H9 (cell line): ENCODE measurements at regions not wholly inside any gene's neighbourhood (a gene's known extent, or its start where the extent isn't known, plus 50 kb on each side); places are given as distances from the start of the nearest gene placed in this dataset.
"Not testable (repeated sequence)": the region's sequence is repeated elsewhere in the genome, so short reads cannot be mapped to it uniquely, and the experiment has no call there.

ENCODE experiments used
- DNase-seq: peaks from one replicate; pipeline ENCODE4 v3.0.0-alpha.2; 2017
- H2AFZ ChIP-seq: one replicate; pipeline ENCODE4 v1.6.1; 2013; ENCODE audit warnings: mild to moderate bottlenecking, low read length, control low read depth, moderate library complexity
- H2AK5ac ChIP-seq: 2 replicates; pipeline ENCODE4 v1.6.1; 2013; ENCODE audit warnings: low read length, control low read depth, mixed read lengths; ENCODE audit not compliant: insufficient read length
- H2BK120ac ChIP-seq: one replicate; pipeline ENCODE4 v1.6.1; 2013; ENCODE audit warnings: low read depth, mild to moderate bottlenecking, low read length, control low read depth, inconsistent platforms; ENCODE audit not compliant: poor library complexity, severe bottlenecking
- H2BK12ac ChIP-seq: 2 replicates; pipeline ENCODE4 v1.6.1; 2013; ENCODE audit warnings: low read length, control low read depth, mixed read lengths, low read depth; ENCODE audit not compliant: insufficient read length
- H2BK15ac ChIP-seq: 2 replicates; pipeline ENCODE4 v1.6.1; 2013; ENCODE audit warnings: low read depth, low read length, control low read depth
- H2BK20ac ChIP-seq: one replicate; pipeline ENCODE4 v1.6.1; 2013; ENCODE audit warnings: low read depth, mild to moderate bottlenecking, low read length, control low read depth, inconsistent platforms; ENCODE audit not compliant: poor library complexity, severe bottlenecking
- H2BK5ac ChIP-seq: 2 replicates; pipeline ENCODE4 v1.6.1; 2013; ENCODE audit warnings: low read length, control low read depth, mixed read lengths; ENCODE audit not compliant: insufficient read length
- H3K14ac ChIP-seq: 2 replicates; pipeline ENCODE4 v1.6.1; 2013; ENCODE audit warnings: low read length, control low read depth; ENCODE audit not compliant: insufficient read depth
- H3K18ac ChIP-seq: 2 replicates; pipeline ENCODE4 v1.6.1; 2013; ENCODE audit warnings: low read depth, mild to moderate bottlenecking, mixed read lengths, low read length, control low read depth; ENCODE audit not compliant: insufficient read length
- H3K23ac ChIP-seq: 2 replicates; pipeline ENCODE4 v1.6.1; 2013; ENCODE audit warnings: low read length, control low read depth, mixed read lengths, low read depth; ENCODE audit not compliant: insufficient read length
- H3K23me2 ChIP-seq: 2 replicates; pipeline ENCODE4 v1.6.1; 2013; ENCODE audit warnings: low read depth, mild to moderate bottlenecking, mixed read lengths, low read length, control low read depth; ENCODE audit not compliant: insufficient read length, poor library complexity, severe bottlenecking
- H3K27ac ChIP-seq: 2 replicates; pipeline ENCODE4 v1.5.1; 2013; ENCODE audit warnings: low read length, control low read depth, mixed read lengths, low read depth; ENCODE audit not compliant: insufficient read length
- H3K27me3 ChIP-seq: 2 replicates; pipeline ENCODE4 v1.6.1; 2013; ENCODE audit warnings: low read length, control low read depth, inconsistent platforms; ENCODE audit not compliant: insufficient read depth
- H3K4ac ChIP-seq: 2 replicates; pipeline ENCODE4 v1.6.1; 2013; ENCODE audit warnings: low read depth, mild to moderate bottlenecking, control low read depth, inconsistent platforms, low read length, moderate library complexity
- H3K4me1 ChIP-seq: 2 replicates; pipeline ENCODE4 v1.6.1; 2013; ENCODE audit warnings: low read length, control low read depth, inconsistent platforms; ENCODE audit not compliant: insufficient read depth
- H3K4me2 ChIP-seq: 2 replicates; pipeline ENCODE4 v1.6.1; 2013; ENCODE audit warnings: low read length, control low read depth, mixed read lengths; ENCODE audit not compliant: insufficient read length, insufficient read depth
- H3K56ac ChIP-seq: 2 replicates; pipeline ENCODE4 v1.6.1; 2013; ENCODE audit warnings: low read depth, mild to moderate bottlenecking, mixed read lengths, low read length, control low read depth; ENCODE audit not compliant: insufficient read length
- H3K79me1 ChIP-seq: 2 replicates; pipeline ENCODE4 v1.6.1; 2013; ENCODE audit warnings: low read depth, mild to moderate bottlenecking, moderate library complexity, low read length, control low read depth, inconsistent platforms; ENCODE audit not compliant: insufficient read depth, poor library complexity, severe bottlenecking
- H3K79me2 ChIP-seq: 2 replicates; pipeline ENCODE4 v1.6.1; 2013; ENCODE audit warnings: low read length, control low read depth, inconsistent platforms; ENCODE audit not compliant: insufficient read depth
- H3K9ac ChIP-seq: 2 replicates; pipeline ENCODE4 v1.6.1; 2013; ENCODE audit warnings: low read length, control low read depth, mixed read lengths; ENCODE audit not compliant: insufficient read length; ENCODE audit errors: extremely low read depth
- H3K9me3 ChIP-seq: one replicate; pipeline ENCODE4 v1.6.1; 2013; ENCODE audit warnings: low read depth, low read length, inconsistent platforms; ENCODE audit not compliant: control insufficient read depth
- H3T11ph ChIP-seq: one replicate; pipeline ENCODE4 v1.6.1; 2013; ENCODE audit warnings: mild to moderate bottlenecking, low read length, control low read depth, inconsistent platforms
- H4K20me1 ChIP-seq: one replicate; pipeline ENCODE4 v1.6.1; 2013; ENCODE audit not compliant: control insufficient read depth, insufficient read length, insufficient read depth
- H4K5ac ChIP-seq: 2 replicates; pipeline ENCODE4 v1.6.1; 2013; ENCODE audit warnings: low read depth, mild to moderate bottlenecking, mixed read lengths, low read length, control low read depth; ENCODE audit not compliant: insufficient read length
- H4K8ac ChIP-seq: replicated peaks from 2 replicates; pipeline ENCODE4 v1.6.1; 2013; ENCODE audit warnings: low read length, control low read depth, mixed read lengths, low read depth; ENCODE audit not compliant: insufficient read length
- H4K91ac ChIP-seq: 2 replicates; pipeline ENCODE4 v1.6.1; 2013; ENCODE audit warnings: low read depth, mild to moderate bottlenecking, moderate library complexity, mixed read lengths, low read length, control low read depth; ENCODE audit not compliant: insufficient read length
- H3K27ac Mint-ChIP-seq, 3 experiments: 2 replicates in 2 of 3; 3 replicates in 1 of 3; pipeline ENCODE4 v1.8.0; 2020 to 2021; ENCODE audit warnings: mixed read lengths in 3 of 3, mild to moderate bottlenecking in 1 of 3, moderate library complexity in 1 of 3
- H3K27me3 Mint-ChIP-seq: 2 replicates; pipeline ENCODE4 v1.8.0; 2021; ENCODE audit warnings: low read depth, mild to moderate bottlenecking, moderate library complexity, mixed read lengths
- H3K36me3 Mint-ChIP-seq, 3 experiments: 2 replicates in 2 of 3; 3 replicates in 1 of 3; pipeline ENCODE4 v1.8.0; 2020 to 2021; ENCODE audit warnings: low read depth in 3 of 3, mixed read lengths in 3 of 3; ENCODE audit not compliant: insufficient read depth in 1 of 3
- H3K4me1 Mint-ChIP-seq, 2 experiments: 2 replicates each; pipeline ENCODE4 v1.8.0; 2020; ENCODE audit warnings: mixed read lengths in 2 of 2
- H3K4me3 Mint-ChIP-seq, 2 experiments: 2 replicates in 1 of 2; 3 replicates in 1 of 2; pipeline ENCODE4 v1.8.0; 2020 to 2021; ENCODE audit warnings: mild to moderate bottlenecking in 2 of 2, mixed read lengths in 2 of 2, moderate library complexity in 1 of 2
- H3K9me3 Mint-ChIP-seq, 2 experiments: 2 replicates in 1 of 2; 3 replicates in 1 of 2; pipeline ENCODE4 v1.8.0; 2020; ENCODE audit warnings: mild to moderate bottlenecking in 2 of 2, mixed read lengths in 2 of 2, moderate library complexity in 1 of 2
- WGBS: extraction: QIAGEN DNeasy Blood & Tissue Kit; methylation state at CpG from one replicate; pipeline ENCODE4 v1.1.7; 2013; ENCODE audit warnings: missing lambda C conversion rate, low lambda C conversion rate, mixed read lengths; ENCODE audit not compliant: insufficient read length; ENCODE audit errors: extremely low coverage; 5-methylcytosine and 5-hydroxymethylcytosine counted together

DNA sequence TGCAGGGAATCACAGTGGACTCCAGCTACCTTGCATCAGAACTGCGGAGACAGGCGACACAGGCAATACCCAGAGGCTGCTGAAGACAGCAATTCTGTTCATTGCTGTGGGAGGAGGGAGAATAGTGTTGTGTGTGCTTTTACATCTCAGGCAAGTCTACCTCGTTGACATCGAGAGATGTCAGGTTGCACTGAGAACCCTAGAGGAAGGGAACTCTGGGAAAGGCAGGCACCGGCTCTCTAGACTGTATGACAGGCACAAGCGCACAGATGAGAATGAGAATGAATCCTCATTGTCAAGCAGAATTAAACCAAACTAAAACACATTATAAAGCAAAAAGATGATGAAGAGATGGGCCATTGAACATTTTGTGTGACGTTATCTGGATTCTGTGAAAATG is 155.7 kb upstream of the FAM240B start:
- H3K18ac ChIP-seq, H3K27me3 Mint-ChIP-seq: not testable (repeated sequence)

DNA sequence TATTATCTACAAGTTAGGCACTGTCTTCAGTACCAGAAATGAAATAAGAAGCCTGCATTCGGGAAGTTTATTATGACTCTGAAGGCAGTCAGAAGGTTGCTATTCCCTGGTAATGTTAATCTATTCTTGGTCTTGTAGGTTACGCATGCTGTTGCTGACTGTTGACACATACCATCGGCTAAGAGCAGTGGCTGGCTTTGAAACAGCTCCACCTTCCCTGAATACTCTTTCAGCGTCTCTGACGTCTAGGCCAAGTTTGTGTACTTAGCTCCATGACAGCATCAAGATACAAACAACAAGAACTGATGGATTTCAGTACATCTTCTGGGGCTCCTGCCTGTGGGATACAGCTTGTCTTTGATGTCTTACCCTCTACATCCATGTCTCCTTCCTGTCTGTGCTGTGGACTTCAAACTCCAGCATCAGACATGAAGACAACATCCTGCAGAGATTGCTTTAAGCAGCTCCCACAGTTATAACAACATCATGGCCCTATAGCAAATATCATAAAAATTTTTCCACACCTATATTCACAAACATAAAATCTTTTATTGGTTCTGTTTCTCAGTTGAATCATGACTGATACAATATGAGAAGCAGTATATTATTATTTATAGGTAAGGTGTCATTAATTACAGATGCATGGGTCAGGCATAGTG is 151.5 kb upstream of the FAM240B start:
- not testable (repeated sequence) for H3K27me3 Mint-ChIP-seq, H3K27ac Mint-ChIP-seq
- no CpG with 5 or more reads among the region's 5 CpGs for WGBS

More for the DNA sequence above, 155.7 kb upstream of the FAM240B start:
- H3K79me1 ChIP-seq, H3K4me2 ChIP-seq, H2BK5ac ChIP-seq, H3T11ph ChIP-seq, H3K4ac ChIP-seq, H4K91ac ChIP-seq, H3K4me1 ChIP-seq, H3K4me3 Mint-ChIP-seq, H3K27me3 ChIP-seq, H3K36me3 Mint-ChIP-seq, H4K8ac ChIP-seq, H3K9me3 Mint-ChIP-seq, H3K23me2 ChIP-seq, H3K27ac Mint-ChIP-seq, H2BK120ac ChIP-seq, DNase-seq, H3K23ac ChIP-seq, H3K9ac ChIP-seq, H2AFZ ChIP-seq, H3K27ac ChIP-seq, H2BK20ac ChIP-seq, H3K4me1 Mint-ChIP-seq, H3K14ac ChIP-seq, H3K9me3 ChIP-seq, H4K20me1 ChIP-seq, H2BK15ac ChIP-seq, H2BK12ac ChIP-seq, H3K56ac ChIP-seq, H2AK5ac ChIP-seq, H4K5ac ChIP-seq, H3K79me2 ChIP-seq: not testable (repeated sequence)
- WGBS: no CpG with 5 or more reads among the region's 7 CpGs

More for the DNA sequence above, 151.5 kb upstream of the FAM240B start:
- H2BK120ac ChIP-seq, H3K4ac ChIP-seq, DNase-seq, H3K23ac ChIP-seq, H2BK15ac ChIP-seq, H3K79me1 ChIP-seq, H3K9ac ChIP-seq, H4K8ac ChIP-seq, H3K4me3 Mint-ChIP-seq, H3T11ph ChIP-seq, H3K4me1 ChIP-seq, H3K56ac ChIP-seq, H2AFZ ChIP-seq, H4K20me1 ChIP-seq, H3K27me3 ChIP-seq, H3K9me3 Mint-ChIP-seq, H4K5ac ChIP-seq, H4K91ac ChIP-seq, H3K23me2 ChIP-seq, H3K14ac ChIP-seq, H3K4me1 Mint-ChIP-seq, H3K79me2 ChIP-seq, H3K9me3 ChIP-seq, H3K27ac ChIP-seq, H3K4me2 ChIP-seq, H3K36me3 Mint-ChIP-seq, H2AK5ac ChIP-seq, H2BK5ac ChIP-seq, H3K18ac ChIP-seq, H2BK12ac ChIP-seq, H2BK20ac ChIP-seq: not testable (repeated sequence)
